DND-41 (cell line): ENCODE measurements at regions not wholly inside any gene's neighbourhood (a gene's known extent, or its start where the extent isn't known, plus 50 kb on each side); places are given as distances from the start of the nearest gene placed in this dataset.

Experiments
- ATAC-seq: fragments of 200-7000 bp; cut with Tn5 transposase; 3 replicates; pipeline ENCODE4 v1.9.1; 2021; ENCODE audit warnings: low read depth; ENCODE audit not compliant: insufficient read depth
- DNase-seq: peaks from one replicate; pipeline ENCODE4 v3.0.0-alpha.2; 2020
- H2AFZ ChIP-seq: 2 replicates; pipeline ENCODE4 v1.6.0; 2012; ENCODE audit warnings: low read depth, low read length
- H3K27ac ChIP-seq: 2 replicates; pipeline ENCODE4 v1.5.1; 2012; ENCODE audit warnings: low read length, inconsistent platforms
- H3K27me3 ChIP-seq: fragments of 200-600 bp; sonication (generic); 2 replicates; pipeline ENCODE4 v1.6.0; 2012; ENCODE audit warnings: low read length, mild to moderate bottlenecking, inconsistent platforms; ENCODE audit not compliant: insufficient read depth, poor library complexity
- H3K36me3 ChIP-seq: 2 replicates; pipeline ENCODE4 v1.5.1; 2012; ENCODE audit warnings: low read length, inconsistent platforms; ENCODE audit not compliant: insufficient read depth
- H3K4me1 ChIP-seq: 2 replicates; pipeline ENCODE4 v1.5.1; 2012; ENCODE audit warnings: mild to moderate bottlenecking, low read length; ENCODE audit not compliant: insufficient read depth
- H3K4me2 ChIP-seq: 2 replicates; pipeline ENCODE4 v1.6.0; 2012; ENCODE audit warnings: mild to moderate bottlenecking, moderate library complexity, low read length, inconsistent platforms; ENCODE audit not compliant: insufficient read depth
- H3K4me3 ChIP-seq, 2 experiments: fragments of 200-600 bp in 1 of 2; shearing (Covaris generic) in 1 of 2; 2 replicates each; pipeline ENCODE4 v1.5.1; 2012 to 2016; ENCODE audit warnings: inconsistent platforms in 2 of 2, low read length in 2 of 2, mild to moderate bottlenecking in 2 of 2, low read depth in 1 of 2, moderate library complexity in 1 of 2
- H3K79me2 ChIP-seq: 2 replicates; pipeline ENCODE4 v1.6.0; 2012; ENCODE audit warnings: low read length, inconsistent platforms; ENCODE audit not compliant: insufficient read depth
- H3K9ac ChIP-seq: 2 replicates; pipeline ENCODE4 v1.6.0; 2012; ENCODE audit warnings: low read depth, mild to moderate bottlenecking, inconsistent platforms, low read length, moderate library complexity
- H3K9me3 ChIP-seq: 2 replicates; pipeline ENCODE4 v1.5.1; 2012; ENCODE audit warnings: low read length, moderate library complexity, mild to moderate bottlenecking, inconsistent platforms; ENCODE audit not compliant: insufficient read depth, severe bottlenecking
- H4K20me1 ChIP-seq: 2 replicates; pipeline ENCODE4 v1.6.0; 2012; ENCODE audit warnings: low read length; ENCODE audit not compliant: insufficient read depth
- CTCF ChIP-seq: IDR thresholded peaks from 2 replicates; pipeline ENCODE4 v1.5.1; 2012; ENCODE audit warnings: borderline replicate concordance, low read length, moderate library complexity, mild to moderate bottlenecking; ENCODE audit not compliant: poor library complexity, severe bottlenecking; ENCODE audit errors: extremely low read depth
- EZH2 ChIP-seq: IDR thresholded peaks from 3 replicates; pipeline ENCODE4 v1.6.1; 2012; ENCODE audit warnings: borderline replicate concordance, low read depth, mild to moderate bottlenecking, moderate library complexity, low read length, inconsistent platforms; ENCODE audit not compliant: severe bottlenecking

DNA sequence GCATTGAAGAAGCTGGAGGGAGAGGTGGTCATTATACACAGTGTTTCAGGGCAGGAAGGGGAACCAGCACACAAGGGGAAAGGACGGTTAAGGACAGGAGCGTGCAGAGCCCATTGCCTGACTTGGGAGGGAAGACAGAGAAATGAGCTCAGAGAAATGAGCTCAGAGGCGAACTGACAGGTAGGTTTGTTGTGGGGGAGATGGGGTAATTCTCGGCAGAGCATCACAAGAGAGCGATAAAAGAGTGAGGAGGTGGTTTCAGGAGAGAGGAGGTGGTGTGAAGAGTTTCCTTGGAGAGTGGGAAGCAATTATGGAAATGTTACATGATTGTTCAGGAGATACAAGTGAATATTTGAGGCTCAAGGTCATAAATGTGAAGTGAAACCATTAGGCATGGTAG lies 61.0 kb downstream of the MRGPRX1 start:
- H3K27ac ChIP-seq, result no peak overlapping the region
- ATAC-seq (no peak), DNase-seq (no peak)

DNA sequence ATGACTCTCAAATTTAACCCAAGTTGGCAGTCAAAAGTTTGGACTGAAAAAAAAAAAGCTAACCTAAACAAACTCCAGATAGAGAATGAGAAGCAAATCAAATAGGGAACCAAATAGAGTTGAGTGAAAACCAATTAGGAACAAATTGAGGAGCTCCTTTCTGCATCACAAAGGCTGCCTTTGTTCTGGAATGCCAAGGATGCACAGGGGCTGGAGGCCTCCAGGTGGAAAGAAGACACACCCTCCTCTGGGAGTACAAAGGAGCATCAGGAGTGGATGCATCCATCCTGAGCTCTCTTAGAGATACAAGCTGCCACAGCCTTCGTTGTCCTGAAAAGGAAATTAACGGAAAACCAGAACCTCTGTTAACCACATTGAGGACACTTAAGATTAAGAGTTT lies 73.3 kb downstream of the MRGPRX1 start:
- TF ChIP-seq EZH2 (no peak), CTCF (no peak)
- H3K27me3 ChIP-seq, result peaks cover 12% of the 10 kb centered on the region
- no peak overlapping the region for H3K4me3 ChIP-seq
- no peaks in the 10 kb centered on the region for H4K20me1 ChIP-seq
- H3K36me3 ChIP-seq, result no peaks in the 10 kb centered on the region
- H2AFZ ChIP-seq, result no peak overlapping the region
- no peak overlapping the region for H3K27ac ChIP-seq
- no peaks in the 10 kb centered on the region for H3K9me3 ChIP-seq
- ATAC-seq (no peak), DNase-seq (no peak)
- no peaks in the 10 kb centered on the region for H3K4me1 ChIP-seq
- H3K4me2 ChIP-seq, result no peak overlapping the region
- H3K79me2 ChIP-seq, result no peaks in the 10 kb centered on the region
- no peak overlapping the region for H3K9ac ChIP-seq

More for the DNA sequence above, 61.0 kb downstream of the MRGPRX1 start:
- Histone ChIP-seq H2AFZ (no peak overlapping the region), H4K20me1 (no peaks in the 10 kb centered on the region), H3K9me3 (no peaks in the 10 kb centered on the region), H3K36me3 (no peaks in the 10 kb centered on the region), H3K27me3 (peaks cover 6% of the 10 kb centered on the region), H3K4me1 (no peaks in the 10 kb centered on the region), H3K4me2 (no peak overlapping the region), H3K4me3 (no peak overlapping the region), H3K79me2 (no peaks in the 10 kb centered on the region), H3K9ac (no peak overlapping the region)
- no peak for TF ChIP-seq EZH2
- TF ChIP-seq CTCF, result no peak

DNA sequence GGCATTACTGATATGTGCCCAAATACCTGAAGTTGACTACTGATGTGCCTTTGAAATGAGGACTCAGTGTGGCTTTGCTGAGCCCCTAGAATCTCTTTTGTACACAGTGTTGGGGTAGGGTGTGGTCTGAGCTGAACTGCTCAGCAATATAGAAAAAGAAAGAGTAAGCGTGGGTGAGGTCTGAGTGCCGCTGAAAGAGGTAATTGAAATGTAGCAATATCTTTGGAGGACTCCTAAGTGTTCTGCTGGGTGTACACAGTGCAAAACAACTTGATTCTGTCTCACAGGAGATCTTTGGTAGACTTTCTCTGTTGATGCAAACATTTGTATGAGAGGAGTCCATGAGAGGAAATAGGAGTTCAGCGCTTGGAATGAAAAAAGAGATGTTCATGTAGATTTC lies 73.7 kb upstream of the PTPN5 start:
- H3K4me1 ChIP-seq, result no peaks in the 10 kb centered on the region
- H2AFZ ChIP-seq, result no peak overlapping the region; the same call in 1 of the 2 replicates
- no peak overlapping the region for H3K9ac ChIP-seq
- no peaks in the 10 kb centered on the region for H3K79me2 ChIP-seq
- ATAC-seq (no peak), DNase-seq (no peak)
- H3K9me3 ChIP-seq, result no peaks in the 10 kb centered on the region
- H3K27ac ChIP-seq, result no peak overlapping the region
- no peak overlapping the region for H3K4me3 ChIP-seq
- H3K27me3 ChIP-seq, result peaks cover 12% of the 10 kb centered on the region
- H3K4me2 ChIP-seq, result no peak overlapping the region
- H4K20me1 ChIP-seq, result no peaks in the 10 kb centered on the region
- TF ChIP-seq EZH2 (no peak), CTCF (no peak)
- no peaks in the 10 kb centered on the region for H3K36me3 ChIP-seq
